MM.1S (cell line): ENCODE measurements at regions not wholly inside any gene's neighbourhood (a gene's known extent, or its start where the extent isn't known, plus 50 kb on each side); places are given as distances from the start of the nearest gene placed in this dataset.

ENCODE experiments used
- EZH2 ChIP-seq: fragments of 300-600 bp; sonication (generic); optimal IDR thresholded peaks from 2 replicates; pipeline ENCODE3; 2017; ENCODE audit warnings: low read depth, mild to moderate bottlenecking, antibody characterized with exemption, low read length, mixed read lengths
- EZH2phosphoT487 ChIP-seq: fragments of 300-600 bp; sonication (generic); IDR thresholded peaks from 2 replicates; pipeline ENCODE4 v1.6.1; 2018; ENCODE audit warnings: antibody characterized with exemption, low read length
- TF ChIP-seq, protein P1 (sequence below): fragments of 300-600 bp; sonication (generic); IDR thresholded peaks from 2 replicates; pipeline ENCODE4 v1.5.1; 2016; ENCODE audit warnings: antibody characterized with exemption, low read length, mixed read lengths

DNA sequence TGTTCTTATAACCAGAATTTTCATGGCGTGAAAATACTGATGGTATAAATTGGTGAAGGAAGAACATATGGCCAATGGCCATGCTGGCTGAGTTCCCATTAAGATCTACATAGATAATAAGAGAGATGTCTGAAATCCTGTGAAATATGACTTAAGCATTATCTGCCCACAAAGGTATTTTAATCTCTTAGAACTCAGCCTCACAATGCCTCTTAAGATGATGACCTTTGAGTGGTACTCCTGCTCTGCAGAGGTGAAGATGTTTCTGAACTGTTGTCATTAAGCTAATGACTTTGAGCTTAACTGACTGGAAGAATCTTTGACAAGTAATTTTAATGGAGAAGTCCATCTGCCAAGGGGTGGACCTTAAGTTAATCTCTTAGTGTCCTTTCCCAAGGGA is 148.7 kb downstream of the ZNF326 start:
- TF ChIP-seq, protein P1, sequence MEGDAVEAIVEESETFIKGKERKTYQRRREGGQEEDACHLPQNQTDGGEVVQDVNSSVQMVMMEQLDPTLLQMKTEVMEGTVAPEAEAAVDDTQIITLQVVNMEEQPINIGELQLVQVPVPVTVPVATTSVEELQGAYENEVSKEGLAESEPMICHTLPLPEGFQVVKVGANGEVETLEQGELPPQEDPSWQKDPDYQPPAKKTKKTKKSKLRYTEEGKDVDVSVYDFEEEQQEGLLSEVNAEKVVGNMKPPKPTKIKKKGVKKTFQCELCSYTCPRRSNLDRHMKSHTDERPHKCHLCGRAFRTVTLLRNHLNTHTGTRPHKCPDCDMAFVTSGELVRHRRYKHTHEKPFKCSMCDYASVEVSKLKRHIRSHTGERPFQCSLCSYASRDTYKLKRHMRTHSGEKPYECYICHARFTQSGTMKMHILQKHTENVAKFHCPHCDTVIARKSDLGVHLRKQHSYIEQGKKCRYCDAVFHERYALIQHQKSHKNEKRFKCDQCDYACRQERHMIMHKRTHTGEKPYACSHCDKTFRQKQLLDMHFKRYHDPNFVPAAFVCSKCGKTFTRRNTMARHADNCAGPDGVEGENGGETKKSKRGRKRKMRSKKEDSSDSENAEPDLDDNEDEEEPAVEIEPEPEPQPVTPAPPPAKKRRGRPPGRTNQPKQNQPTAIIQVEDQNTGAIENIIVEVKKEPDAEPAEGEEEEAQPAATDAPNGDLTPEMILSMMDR, result no peak
- no peak for TF ChIP-seq EZH2
- no peak for TF ChIP-seq EZH2phosphoT487
